ENCODE measurements at regions not wholly inside any gene's neighbourhood (a gene's known extent, or its start where the extent isn't known, plus 50 kb on each side); places are given as distances from the start of the nearest gene placed in this dataset.

GRCh38 chr1:37158113-37158749 lies 123.9 kb upstream of the GRIK3 start:
- CTCF ChIA-PET: no interaction called here

More at GRCh38 chr1:37158113-37158749, 123.9 kb upstream of the GRIK3 start:
- Histone ChIP-seq H3K79me2 (ENCODE audit: insufficient read depth, low read length) (no peaks in the 10 kb centered on the region), H4K20me1 (ENCODE audit: insufficient read depth) (no peaks in the 10 kb centered on the region), H3K27ac (ENCODE audit: low read depth, low read length) (no peak overlapping the region), H3K9me2 (ENCODE audit: insufficient read depth) (no peaks in the 10 kb centered on the region), H3K9ac (ENCODE audit: low read length) (no peak overlapping the region), H3K4me3 (replicated peaks in 1 of 2; ENCODE audit: low read depth in 1 of 2, low read length in 2 of 2) (no peak overlapping the region), H3K9me3 (ENCODE audit: control insufficient read depth in 1 of 2, insufficient read depth in 1 of 2, low read depth in 1 of 2, low read length in 2 of 2) (peaks cover 0 to 4% of the 10 kb centered on the region in 2 experiments; a peak in 1 of 4 replicates), H3K36me3 (ENCODE audit: control insufficient read depth in 1 of 2, insufficient read depth in 2 of 2, low read length in 2 of 2) (no peaks in the 10 kb centered on the region), H3K27me3 (ENCODE audit: insufficient read depth, low read length) (peaks cover 41% of the 10 kb centered on the region), H2AFZ (ENCODE audit: low read depth, low read length, poor library complexity, severe bottlenecking) (no peak overlapping the region), H3K4me2 (ENCODE audit: low read length) (no peak overlapping the region), H3K4me1 (ENCODE audit: control insufficient read depth in 1 of 2, insufficient read depth in 2 of 2, low read length in 2 of 2) (no peaks in the 10 kb centered on the region)
- TF ChIP-seq EZH2 (IDR thresholded peaks at IDR 0.05): no peak
- no peak for TF ChIP-seq ELF1 (IDR thresholded peaks at IDR 0.05; ENCODE audit: borderline replicate concordance, low read depth)
- no peak for TF ChIP-seq REST (IDR thresholded peaks at IDR 0.05; ENCODE audit: low read depth)
- no peak for TF ChIP-seq ATF3 (IDR thresholded peaks at IDR 0.05)
- no peak for TF ChIP-seq MAX (IDR thresholded peaks at IDR 0.05)
- no peak for TF ChIP-seq TCF7L2 (IDR thresholded peaks at IDR 0.05; ENCODE audit: borderline replicate concordance, extremely low read depth, insufficient read depth, insufficient read length)
- no peak for TF ChIP-seq EZH2phosphoT487 (IDR thresholded peaks at IDR 0.05; ENCODE audit: borderline replicate concordance)
- no peak for TF ChIP-seq ZBTB33 (IDR thresholded peaks at IDR 0.05; ENCODE audit: extremely low read depth, insufficient replicate concordance, low read length)
- no peak for TF ChIP-seq CBX3 (IDR thresholded peaks at IDR 0.05; ENCODE audit: low read depth)
- no peak for TF ChIP-seq ZFX (IDR thresholded peaks at IDR 0.05)
- TF ChIP-seq POLR2A (IDR thresholded peaks at IDR 0.05; ENCODE audit: borderline replicate concordance, extremely low read depth, insufficient read depth, insufficient read length): no peak
- no peak for TF ChIP-seq CEBPB (IDR thresholded peaks at IDR 0.05; ENCODE audit: low read depth)
- TF ChIP-seq FOSL1 (IDR thresholded peaks at IDR 0.05; ENCODE audit: low read depth): no peak
- TF ChIP-seq RAD21 (IDR thresholded peaks at IDR 0.05; ENCODE audit: low read depth): no peak
- intact Hi-C loops (cut with micrococcal nuclease): no loop called here
- ATAC-seq (no peak), DNase-seq (ENCODE audit: low read depth, low spot score) (no peak)
- no TSS peak for BruUV-seq (replicated peaks)
- POLR2A ChIA-PET: no interaction called here
- RAD21 ChIA-PET (ENCODE audit: low non-redundant PET in 1 of 2, low total read pairs in 2 of 2, uncharacterized antibody in 2 of 2, unreplicated experiment in 2 of 2): no interaction called here

Measured in HCT116 (cell line).